SK-N-SH (cell line): ENCODE measurements at regions not wholly inside any gene's neighbourhood (a gene's known extent, or its start where the extent isn't known, plus 50 kb on each side); places are given as distances from the start of the nearest gene placed in this dataset.

Source experiments
- CTCF ChIA-PET: fragments of 300-600, 350-600 bp; formaldehyde crosslinking; extraction: SDS; loops from one replicate; lab custom pipeline; 2021; lab: Yijun Ruan, JAX
- POLR2A ChIA-PET: fragments of 350-600 bp; sonication (Branson Sonifier 250); formaldehyde crosslinking; extraction: SDS; loops from one replicate; lab custom pipeline; 2020; ENCODE audit warnings: antibody characterized with exemption, inconsistent platforms; lab: Yijun Ruan, JAX
- DNase-seq: peaks from one replicate; pipeline ENCODE4 v3.0.0; 2012
- H2AFZ ChIP-seq: fragments of 200-600 bp; sonication (generic); 2 replicates; pipeline ENCODE4 v1.8.1; 2016; ENCODE audit warnings: antibody characterized with exemption, mild to moderate bottlenecking, low read depth
- H3F3A ChIP-seq: fragments of 200-600 bp; sonication (generic); replicated peaks from 2 replicates; pipeline ENCODE3; 2016; ENCODE audit warnings: antibody characterized with exemption, mild to moderate bottlenecking; ENCODE audit not compliant: insufficient read depth
- H3K27ac ChIP-seq, 2 experiments: fragments of 200-500 bp in 1 of 2; fragments of 200-600 bp in 1 of 2; sonication (Bioruptor generic) in 1 of 2; sonication (generic), shearing (Covaris generic) in 1 of 2; 2 replicates each; pipeline versions ENCODE4 v1.5.1 to v1.6.1; 2014 to 2016; ENCODE audit warnings: low read depth in 2 of 2, inconsistent platforms in 1 of 2, low read length in 1 of 2, mild to moderate bottlenecking in 1 of 2, mixed read lengths in 1 of 2
- H3K27me3 ChIP-seq: fragments of 200-600 bp; sonication (generic), shearing (Covaris generic); 2 replicates; pipeline ENCODE4 v1.6.1; 2016; ENCODE audit warnings: mixed run types; ENCODE audit not compliant: insufficient read depth
- H3K36me3 ChIP-seq, 2 experiments: fragments of 200-500 bp in 1 of 2; fragments of 200-600 bp in 1 of 2; sonication (Bioruptor generic) in 1 of 2; sonication (generic) in 1 of 2; replicated peaks in 1 of 2; 2 replicates each; pipeline versions ENCODE3 to v1.5.1; 2014 to 2016; ENCODE audit warnings: low read length in 1 of 2, mild to moderate bottlenecking in 1 of 2; ENCODE audit not compliant: insufficient read depth in 2 of 2, control insufficient read depth in 1 of 2
- H3K4me1 ChIP-seq, 2 experiments: fragments of 200-500 bp in 1 of 2; fragments of 200-600 bp in 1 of 2; sonication (Bioruptor generic) in 1 of 2; sonication (generic), shearing (Covaris generic) in 1 of 2; 2 replicates each; pipeline versions ENCODE4 v1.5.1 to v1.6.1; 2014 to 2016; ENCODE audit warnings: low read depth in 1 of 2, low read length in 1 of 2, mixed run types in 1 of 2; ENCODE audit not compliant: insufficient read depth in 2 of 2, control insufficient read depth in 1 of 2
- H3K4me2 ChIP-seq: fragments of 200-600 bp; sonication (generic), shearing (Covaris generic); 2 replicates; pipeline ENCODE4 v1.6.1; 2017; ENCODE audit warnings: mixed run types
- H3K4me3 ChIP-seq, 2 experiments: fragments of 200-500 bp in 1 of 2; fragments of 200-600 bp in 1 of 2; sonication (Bioruptor generic) in 1 of 2; sonication (generic), shearing (Covaris generic) in 1 of 2; 2 replicates each; pipeline versions ENCODE4 v1.5.1 to v1.8.1; 2014 to 2016; ENCODE audit warnings: low read depth in 2 of 2, inconsistent platforms in 1 of 2, low read length in 1 of 2, mild to moderate bottlenecking in 1 of 2, mixed read lengths in 1 of 2, moderate library complexity in 1 of 2
- H3K79me2 ChIP-seq: fragments of 200-600 bp; sonication (generic); 2 replicates; pipeline ENCODE4 v1.8.1; 2017; ENCODE audit warnings: mild to moderate bottlenecking; ENCODE audit not compliant: insufficient read depth
- H3K9ac ChIP-seq: fragments of 200-600 bp; sonication (generic); 2 replicates; pipeline ENCODE4 v1.6.1; 2017; ENCODE audit warnings: mixed run types
- H3K9me2 ChIP-seq: fragments of 200-600 bp; sonication (generic); 2 replicates; pipeline ENCODE4 v1.6.1; 2017; ENCODE audit warnings: mixed run types
- H3K9me3 ChIP-seq: fragments of 200-600 bp; sonication (generic); 2 replicates; pipeline ENCODE4 v1.6.1; 2017; ENCODE audit warnings: mixed run types, mild to moderate bottlenecking, moderate library complexity
- H4K20me1 ChIP-seq: fragments of 200-600 bp; sonication (generic); 2 replicates; pipeline ENCODE4 v1.6.1; 2017; ENCODE audit warnings: mild to moderate bottlenecking, mixed run types; ENCODE audit not compliant: insufficient read depth
- FOSL2 ChIP-seq: IDR thresholded peaks from 2 replicates; pipeline ENCODE4 v1.4.0; 2012; ENCODE audit warnings: low read depth, mild to moderate bottlenecking, moderate library complexity, borderline replicate concordance
- FOXM1 ChIP-seq: IDR thresholded peaks from 2 replicates; pipeline ENCODE4 v1.4.0; 2012; ENCODE audit warnings: low read depth, mild to moderate bottlenecking
- GABPA ChIP-seq: IDR thresholded peaks from 2 replicates; pipeline ENCODE4 v1.4.0; 2012; ENCODE audit warnings: low read depth, mild to moderate bottlenecking
- IRF3 ChIP-seq: fragments of 150-350 bp; IDR thresholded peaks from 2 replicates; pipeline ENCODE4 v1.6.1; 2016; ENCODE audit warnings: mild to moderate bottlenecking, low read depth, low read length
- JUND ChIP-seq: IDR thresholded peaks from 2 replicates; pipeline ENCODE4 v1.4.0; 2012
- MAX ChIP-seq: IDR thresholded peaks from 2 replicates; pipeline ENCODE4 v1.4.0; 2012; ENCODE audit warnings: low read depth
- MXI1 ChIP-seq: IDR thresholded peaks from 2 replicates; pipeline ENCODE4 v1.6.1; 2012; ENCODE audit warnings: mild to moderate bottlenecking, low read depth, low read length, improper control_type of control experiment
- NRF1 ChIP-seq: IDR thresholded peaks from 2 replicates; pipeline ENCODE4 v1.6.1; 2012; ENCODE audit warnings: low read depth, mild to moderate bottlenecking, low read length
- PBX3 ChIP-seq: IDR thresholded peaks from 2 replicates; pipeline ENCODE4; 2012
- POLR2AphosphoS5 ChIP-seq: IDR thresholded peaks from 2 replicates; pipeline ENCODE4 v1.6.1; 2012; ENCODE audit warnings: low read depth, low read length
- RAD21 ChIP-seq: IDR thresholded peaks from 2 replicates; pipeline ENCODE4 v1.6.1; 2012; ENCODE audit warnings: mild to moderate bottlenecking, low read length
- RCOR1 ChIP-seq: fragments of 150-350 bp; IDR thresholded peaks from 2 replicates; pipeline ENCODE4 v1.6.1; 2017; ENCODE audit warnings: antibody characterized with exemption, low read length
- RXRA ChIP-seq: IDR thresholded peaks from 2 replicates; pipeline ENCODE4 v1.4.0; 2012; ENCODE audit warnings: low read depth, mild to moderate bottlenecking, borderline replicate concordance
- SIN3A ChIP-seq: IDR thresholded peaks from 2 replicates; pipeline ENCODE4 v1.6.1; 2012; ENCODE audit warnings: low read depth, mild to moderate bottlenecking, low read length, moderate library complexity, borderline replicate concordance
- SMC3 ChIP-seq: IDR thresholded peaks from 2 replicates; pipeline ENCODE4 v1.6.1; 2012; ENCODE audit warnings: low read depth, low read length, improper control_type of control experiment
- TCF12 ChIP-seq: IDR thresholded peaks from 2 replicates; pipeline ENCODE4 v1.4.0; 2012
- TEAD4 ChIP-seq: IDR thresholded peaks from 2 replicates; pipeline ENCODE4 v1.4.0; 2012; ENCODE audit warnings: mild to moderate bottlenecking, borderline replicate concordance; ENCODE audit not compliant: insufficient read depth
- USF1 ChIP-seq: IDR thresholded peaks from 2 replicates; pipeline ENCODE4 v1.4.0; 2012; ENCODE audit warnings: low read depth, borderline replicate concordance
- YY1 ChIP-seq: IDR thresholded peaks from 2 replicates; pipeline ENCODE4 v1.4.0; 2012; ENCODE audit warnings: low read depth, mild to moderate bottlenecking
- ZBTB33 ChIP-seq: IDR thresholded peaks from 2 replicates; pipeline ENCODE4 v1.4.0; 2012; ENCODE audit warnings: low read depth, borderline replicate concordance
- WGBS: methylation state at CpG from one replicate; pipeline ENCODE4 v1.1.6; 2017; ENCODE audit warnings: low lambda C conversion rate; 5-methylcytosine and 5-hydroxymethylcytosine counted together

GRCh38 chr2:13504808-13505207 is 788.1 kb downstream of the TRIB2 start:
- no peak for TF ChIP-seq GABPA
- no peak for TF ChIP-seq USF1
- no peak for TF ChIP-seq IRF3
- Histone ChIP-seq H3K27me3 (no peaks in the 10 kb centered on the region), H3K36me3 (no peaks in the 10 kb centered on the region), H3K79me2 (no peaks in the 10 kb centered on the region), H3K9ac (no peak overlapping the region), H3K4me2 (no peak overlapping the region), H4K20me1 (no peaks in the 10 kb centered on the region), H3K9me2 (no peaks in the 10 kb centered on the region), H2AFZ (no peak overlapping the region), H3K4me1 (no peaks in the 10 kb centered on the region), H3K27ac (no peak overlapping the region), H3K9me3 (no peaks in the 10 kb centered on the region), H3F3A (no peaks in the 10 kb centered on the region), H3K4me3 (no peak overlapping the region)
- DNase-seq, result no peak
- ChIA-PET POLR2A (no interaction called here), CTCF (interaction anchor here (0.6 kb wide), 1 partner anchor 14 kb away, joined by 3 read pairs; no protein-coding TSS in a partner anchor)
- WGBS, result 17% methylated on average over 1 of the region's 1 CpG

- Histone ChIP-seq H4K20me1 (no peaks in the 10 kb centered on the region), H3K9ac (no peak overlapping the region), H3F3A (no peaks in the 10 kb centered on the region), H3K27ac (no peak overlapping the region), H3K4me2 (no peak overlapping the region), H3K27me3 (no peaks in the 10 kb centered on the region), H3K36me3 (no peaks in the 10 kb centered on the region), H2AFZ (no peak overlapping the region), H3K4me1 (no peaks in the 10 kb centered on the region), H3K9me3 (no peaks in the 10 kb centered on the region), H3K9me2 (no peaks in the 10 kb centered on the region), H3K4me3 (no peak overlapping the region), H3K79me2 (no peaks in the 10 kb centered on the region)
- WGBS, result 29% methylated on average over 1 of the region's 1 CpG
- no peak for DNase-seq
- POLR2A ChIA-PET, result no interaction called here
- TF ChIP-seq RAD21 (no peak), YY1 (no peak), MXI1 (no peak), MAX (no peak), GABPA (no peak), USF1 (no peak), FOXM1 (no peak), PBX3 (no peak), RCOR1 (no peak), SMC3 (no peak), POLR2AphosphoS5 (no peak), FOSL2 (no peak), TCF12 (no peak), ZBTB33 (no peak), TEAD4 (no peak), JUND (no peak), NRF1 (no peak), IRF3 (no peak), RXRA (no peak), SIN3A (no peak)
- CTCF ChIA-PET, result interaction anchor here (0.7 to 1.7 kb wide), 3 partner anchors 13 to 34 kb away, joined by 3 to 7 read pairs (median 4); no protein-coding TSS in a partner anchor
Observed at GRCh38 chr2:13508671-13509070, 791.9 kb downstream of the TRIB2 start.
